HG02943 (cell line): ENCODE measurements at regions not wholly inside any gene's neighbourhood (a gene's known extent, or its start where the extent isn't known, plus 50 kb on each side); places are given as distances from the start of the nearest gene placed in this dataset.
"Not testable (repeated sequence)": the region's sequence is repeated elsewhere in the genome, so short reads cannot be mapped to it uniquely, and the experiment has no call there.

Source experiments
- ATAC-seq: cut with Tn5 transposase; IDR thresholded peaks from one replicate; pipeline ENCODE4 v1.9.1; 2021; ENCODE audit warnings: mild to moderate bottlenecking, low read depth, moderate library complexity; ENCODE audit not compliant: unreplicated experiment

GRCh38 chr14:34381304-34381703, 80.7 kb downstream of the SPTSSA start:
- ATAC-seq, result not testable (repeated sequence)

- no peak for ATAC-seq
Observed at GRCh38 chr14:34380471-34380845, 81.6 kb downstream of the SPTSSA start.

- no peak for ATAC-seq
Observed at GRCh38 chr14:34379816-34380470, 82.1 kb downstream of the SPTSSA start.

DNA sequence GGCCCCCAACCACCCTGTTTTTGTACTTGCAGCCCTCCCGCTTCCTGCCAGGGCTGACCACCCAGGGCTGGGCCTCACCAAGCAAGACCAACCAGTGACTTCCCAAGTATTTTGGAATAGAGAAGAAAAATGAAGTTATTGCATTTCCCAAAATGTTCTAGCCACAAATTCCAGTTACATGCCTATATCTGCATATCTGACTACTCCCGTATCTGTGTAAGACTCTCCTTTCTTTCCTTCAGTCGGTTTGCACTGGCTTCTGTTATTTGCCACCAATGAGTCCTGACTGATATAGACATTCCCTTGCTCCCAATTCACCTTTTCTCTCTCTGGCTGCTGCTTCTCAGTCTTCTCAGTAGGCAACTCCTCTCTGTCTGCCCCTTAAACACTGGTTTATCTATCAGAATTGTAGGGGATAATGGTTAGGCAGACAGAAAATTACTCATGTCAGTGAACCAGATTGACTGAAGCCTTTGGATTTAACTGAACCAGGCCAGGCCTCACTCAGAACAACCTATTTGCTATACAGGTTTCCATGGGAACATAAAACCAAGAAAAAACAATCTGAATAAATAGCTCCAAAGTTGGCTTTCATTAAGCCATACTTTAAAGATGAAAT, 85.3 kb downstream of the SPTSSA start:
- no peak for ATAC-seq

DNA sequence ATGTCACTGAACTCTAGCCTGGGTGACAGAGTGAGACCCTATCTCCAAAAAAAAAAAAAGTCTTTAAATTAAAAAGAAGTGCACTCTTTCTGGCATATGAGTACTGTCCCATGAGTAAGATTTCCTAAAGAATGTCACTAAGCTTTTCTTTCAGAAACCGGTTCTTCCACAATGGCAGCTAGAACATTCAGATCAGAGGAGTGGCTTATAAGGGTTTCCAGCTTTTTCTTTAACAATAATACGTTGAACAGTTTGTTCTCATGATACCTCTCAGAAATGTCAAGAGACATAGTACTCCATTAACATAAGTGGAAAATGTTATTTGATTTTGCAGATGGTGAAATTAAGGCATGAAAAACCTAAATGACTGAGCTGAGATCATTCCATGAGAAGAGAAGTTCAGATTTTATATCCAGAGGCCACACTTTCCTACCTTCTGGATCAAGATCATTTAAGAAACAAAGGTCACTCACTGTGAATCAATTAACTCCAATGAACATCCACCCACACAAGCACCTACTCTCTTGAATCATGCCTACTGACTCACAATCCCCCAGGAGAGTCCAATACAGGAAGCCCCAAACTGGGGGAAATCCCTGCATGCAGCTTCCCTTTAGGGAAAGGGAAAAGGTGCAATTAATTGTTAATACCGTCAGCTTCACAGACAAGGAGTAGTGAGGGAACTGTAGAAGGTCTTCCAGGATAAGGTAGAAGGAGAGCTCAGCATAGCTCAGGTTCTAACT, 86.9 kb downstream of the SPTSSA start:
- ATAC-seq, result no peak

GRCh38 chr14:34373191-34373590, 88.8 kb downstream of the SPTSSA start:
- ATAC-seq, result no peak

DNA sequence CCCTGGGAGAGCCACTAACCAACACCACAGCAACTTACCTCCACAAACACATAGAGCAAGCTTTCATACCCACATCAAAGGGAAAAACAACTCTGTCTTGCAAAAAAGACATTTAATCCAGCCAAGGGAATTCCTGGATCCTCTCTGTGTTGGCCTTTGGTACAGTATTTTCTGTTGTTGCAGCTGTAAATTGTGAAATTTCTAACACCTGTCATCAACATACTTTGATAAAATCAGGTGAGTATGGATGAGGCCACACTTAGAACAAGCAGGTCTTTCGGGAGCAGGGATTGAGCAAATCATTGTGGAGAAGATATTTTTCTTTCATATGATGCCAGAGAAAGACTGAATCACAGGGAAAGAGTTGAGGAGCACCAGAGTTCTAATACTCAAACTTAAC, 89.3 kb downstream of the SPTSSA start:
- ATAC-seq, result no peak

DNA sequence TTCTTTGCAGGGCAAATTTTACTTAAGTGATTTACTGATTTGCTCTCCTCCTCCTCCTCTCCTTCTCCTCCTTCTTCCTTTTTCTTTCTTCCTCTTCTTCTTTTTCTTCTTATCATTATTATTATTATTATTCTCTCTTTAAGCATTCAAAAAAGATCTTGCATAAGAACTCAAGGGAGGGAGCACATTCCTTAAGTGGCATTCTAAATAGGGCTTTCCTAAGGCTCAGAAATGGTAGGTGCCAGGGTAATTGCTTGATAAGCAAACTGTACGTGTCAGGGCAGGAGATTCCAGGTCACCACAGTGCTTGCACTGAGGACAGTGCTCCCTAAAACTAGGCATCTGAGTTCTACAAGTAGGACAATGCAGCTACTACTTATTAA, 92.4 kb downstream of the SPTSSA start:
- no peak for ATAC-seq

DNA sequence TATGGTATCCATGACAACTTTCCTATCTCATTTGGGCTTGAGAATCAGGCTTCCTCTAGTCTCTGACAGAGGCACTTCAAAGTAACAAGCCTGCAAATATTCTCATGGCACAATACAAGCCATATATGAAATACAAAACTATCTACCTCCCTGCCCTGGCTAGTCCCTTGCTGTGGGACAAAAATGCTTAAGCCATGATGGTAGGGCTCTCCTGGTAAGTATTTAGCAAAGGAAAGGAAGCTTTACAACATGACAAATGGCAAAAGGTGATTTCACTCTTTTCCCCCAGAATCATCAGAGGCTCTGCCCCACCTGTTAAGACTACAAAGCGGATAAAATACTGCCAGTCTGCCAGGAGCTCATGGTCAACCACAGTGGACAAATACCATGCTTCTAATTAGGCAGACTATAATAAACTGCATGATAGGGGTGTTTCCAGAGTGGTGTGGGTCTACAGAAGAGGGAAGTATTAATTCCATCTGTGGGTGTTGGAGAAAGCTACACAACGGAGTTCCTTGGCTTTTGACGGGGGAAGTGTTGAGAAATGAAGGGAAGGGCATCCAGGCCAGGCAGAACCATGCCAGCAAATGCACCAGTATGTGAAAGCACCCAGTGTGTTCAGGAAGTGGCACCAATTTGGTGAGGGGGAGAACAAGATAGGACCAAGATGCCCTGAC, 92.9 kb downstream of the SPTSSA start:
- ATAC-seq, result no peak

- no peak for ATAC-seq
Observed at GRCh38 chr14:34368115-34368970, 93.7 kb downstream of the SPTSSA start.

GRCh38 chr14:34365309-34365915, 96.6 kb downstream of the SPTSSA start:
- ATAC-seq, result no peak

- ATAC-seq, result no peak
Observed at GRCh38 chr14:34364201-34364600, 97.8 kb downstream of the SPTSSA start.

GRCh38 chr14:34363733-34364134, 98.3 kb downstream of the SPTSSA start:
- ATAC-seq, result no peak

GRCh38 chr14:34362641-34363251, 99.3 kb downstream of the SPTSSA start:
- no peak for ATAC-seq

DNA sequence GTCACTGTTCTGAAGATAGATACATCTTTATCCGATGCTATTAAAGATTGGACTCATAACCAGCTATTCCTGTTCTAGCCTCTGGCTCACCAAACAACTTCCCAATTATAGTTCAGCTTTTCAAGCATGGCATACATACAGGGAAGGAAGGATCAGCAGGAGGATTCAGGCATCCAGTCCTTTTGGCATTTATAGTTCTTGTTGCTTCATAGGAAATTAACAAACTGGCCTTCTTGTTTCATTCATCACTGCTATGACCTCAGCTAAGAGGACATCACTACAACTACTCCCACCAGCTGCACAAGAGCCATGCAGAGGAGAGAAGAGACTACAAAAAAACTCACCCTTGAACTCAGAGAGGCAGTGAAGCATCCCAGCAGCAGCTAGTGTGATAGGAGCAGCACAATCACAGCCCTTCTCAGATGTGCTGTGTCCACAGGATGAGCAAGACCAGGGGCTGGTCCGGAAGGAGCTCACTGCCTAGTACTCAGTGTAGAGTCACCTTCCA, 100.5 kb downstream of the SPTSSA start:
- no peak for ATAC-seq

GRCh38 chr14:34359420-34360117, 102.5 kb downstream of the SPTSSA start:
- ATAC-seq, result no peak

DNA sequence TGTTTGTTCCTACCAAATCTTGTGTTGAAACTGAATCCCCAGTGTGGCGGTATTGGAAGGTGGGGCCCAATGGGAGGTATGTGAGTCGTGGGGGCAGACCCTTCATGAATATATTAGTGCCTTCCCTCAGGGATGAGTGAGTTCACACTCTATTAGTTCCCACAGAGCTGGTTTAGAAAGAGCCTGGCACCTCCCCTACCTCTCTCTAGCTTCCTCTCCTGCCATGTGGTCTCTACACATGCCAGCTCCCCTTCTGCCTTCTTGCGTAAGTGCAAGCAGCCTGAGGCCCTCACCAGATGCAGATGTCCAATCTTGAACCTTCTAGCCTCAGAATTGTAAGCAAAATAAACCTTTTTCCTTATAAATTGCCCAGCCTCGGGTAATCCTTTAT, 105.8 kb downstream of the SPTSSA start:
- ATAC-seq, result no peak

GRCh38 chr14:34355584-34356263, 106.3 kb downstream of the SPTSSA start:
- no peak for ATAC-seq
